ENCODE measurements at regions not wholly inside any gene's neighbourhood (a gene's known extent, or its start where the extent isn't known, plus 50 kb on each side); places are given as distances from the start of the nearest gene placed in this dataset.
"Not testable (repeated sequence)": the region's sequence is repeated elsewhere in the genome, so short reads cannot be mapped to it uniquely, and the experiment has no call there.

DNA sequence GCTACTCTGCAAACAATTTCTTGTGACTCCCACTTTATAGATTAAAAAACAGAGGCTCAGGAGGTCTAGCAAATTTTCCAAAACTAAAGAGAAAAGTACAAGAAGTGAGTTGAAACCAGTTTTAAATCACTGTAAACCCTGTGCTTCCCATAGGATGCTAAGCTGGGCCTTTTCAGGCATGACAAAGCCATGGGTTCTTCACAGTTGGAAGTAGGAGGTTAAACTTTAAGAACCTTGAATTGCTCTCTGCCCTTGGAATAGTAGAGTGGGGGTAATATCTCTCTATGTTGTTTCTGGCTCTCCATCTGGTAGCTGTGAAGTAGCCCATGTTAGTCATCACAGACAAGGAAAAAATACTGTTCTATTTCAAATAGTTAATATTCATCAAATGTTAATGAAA, 193.6 kb upstream of the SATB1 start:
- no peak for DNase-seq (ENCODE audit: low read depth)

DNA sequence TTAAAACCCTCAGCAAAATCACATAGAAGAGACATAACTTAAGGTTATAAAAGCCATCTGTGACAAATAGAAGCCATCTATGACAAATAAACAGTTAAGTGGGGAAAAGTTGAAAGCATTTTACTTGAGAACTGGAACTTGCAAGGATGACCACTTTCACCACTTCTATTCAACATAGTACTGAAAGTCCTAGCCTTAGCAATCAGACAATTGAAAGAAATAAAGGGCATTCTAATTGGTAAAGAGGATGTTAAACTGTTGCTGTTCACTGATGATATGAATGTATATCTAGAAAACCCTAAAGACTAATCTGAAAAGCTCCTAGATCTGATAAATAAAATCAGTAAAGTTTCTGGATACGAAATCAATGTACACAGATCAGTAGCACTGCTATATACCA, 186.9 kb upstream of the SATB1 start:
- DNase-seq (ENCODE audit: low read depth) = no peak

- DNase-seq (ENCODE audit: low read depth) = no peak
Measured at GRCh38 chr3:18609187-18609586, 184.0 kb upstream of the SATB1 start.

DNA sequence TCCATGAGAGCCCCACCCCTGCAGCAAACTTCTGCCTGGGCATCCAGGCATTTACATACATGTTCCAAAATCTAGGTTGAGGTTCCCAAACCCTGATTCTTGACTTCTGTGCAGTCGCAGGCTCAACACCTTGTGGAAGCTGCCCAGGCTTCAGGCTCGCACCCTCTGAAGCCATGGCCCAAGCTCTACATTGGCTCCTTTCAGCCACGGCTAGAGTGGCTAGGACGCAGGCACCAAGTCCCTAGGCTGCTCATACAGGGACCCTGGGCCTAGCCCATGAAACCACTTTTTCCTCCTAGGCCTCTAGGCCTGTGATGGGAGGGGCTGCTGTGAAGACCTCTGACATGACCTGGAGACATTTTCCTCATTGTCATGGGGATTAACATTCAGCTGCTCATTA, 172.8 kb upstream of the SATB1 start:
- DNase-seq (ENCODE audit: low read depth) = no peak

DNA sequence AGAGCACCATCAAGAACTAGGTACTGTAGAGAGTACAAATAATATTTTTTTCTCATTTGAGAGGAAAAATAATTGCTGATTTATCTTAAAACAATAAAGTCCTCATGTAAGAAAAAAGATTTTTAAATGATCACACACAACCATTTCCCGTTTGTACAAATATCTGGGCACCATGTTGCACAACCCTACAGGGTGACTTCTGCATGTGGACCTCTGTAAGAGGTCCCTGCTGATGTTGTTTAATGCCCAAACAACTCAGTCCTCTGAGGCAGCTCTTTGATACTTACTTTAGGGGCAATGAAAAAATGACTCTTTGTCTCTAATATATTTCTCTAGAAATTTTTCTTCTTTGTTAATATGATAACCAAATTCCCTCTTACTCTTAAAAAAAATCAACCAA, 168.1 kb upstream of the SATB1 start:
- DNase-seq (ENCODE audit: low read depth) = no peak

DNA sequence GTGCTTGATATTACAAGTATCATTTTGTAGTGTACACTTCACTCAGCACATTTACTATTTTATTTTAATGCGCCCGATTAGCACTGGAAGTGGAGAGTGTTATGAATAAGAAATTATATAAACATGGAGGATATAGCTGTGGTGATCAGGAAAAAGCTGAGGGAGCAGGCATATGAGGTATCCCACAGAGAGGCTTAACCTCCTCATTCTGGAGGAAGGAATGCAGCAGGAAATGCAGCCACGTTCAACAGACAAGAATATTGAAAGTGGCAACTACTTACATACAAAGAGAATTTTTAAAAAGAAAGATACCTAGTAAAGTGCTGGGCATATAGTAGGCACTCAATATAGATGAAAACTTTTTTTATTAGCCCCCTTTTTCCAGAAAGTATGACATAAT, 166.0 kb upstream of the SATB1 start:
- no peak for DNase-seq (ENCODE audit: low read depth)

DNA sequence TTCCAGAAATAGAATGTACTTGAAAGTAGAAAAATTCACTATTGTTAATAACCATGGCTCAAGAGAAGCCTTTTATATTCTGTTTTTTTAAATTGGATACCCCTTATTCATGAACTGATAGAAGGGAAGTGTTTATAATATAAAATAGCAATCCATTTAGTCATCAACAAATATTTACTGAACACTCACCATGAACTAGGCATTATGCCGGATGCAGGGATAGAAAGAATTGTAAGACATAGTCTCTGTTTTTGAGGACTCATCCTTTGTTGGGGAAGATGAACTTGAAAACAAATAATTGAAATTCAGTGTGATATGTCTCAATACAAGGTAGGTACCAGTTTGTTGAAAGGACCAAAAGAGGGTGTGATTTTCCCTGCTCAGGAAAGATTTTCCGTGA, 160.9 kb upstream of the SATB1 start:
- no peak for DNase-seq (ENCODE audit: low read depth)

DNA sequence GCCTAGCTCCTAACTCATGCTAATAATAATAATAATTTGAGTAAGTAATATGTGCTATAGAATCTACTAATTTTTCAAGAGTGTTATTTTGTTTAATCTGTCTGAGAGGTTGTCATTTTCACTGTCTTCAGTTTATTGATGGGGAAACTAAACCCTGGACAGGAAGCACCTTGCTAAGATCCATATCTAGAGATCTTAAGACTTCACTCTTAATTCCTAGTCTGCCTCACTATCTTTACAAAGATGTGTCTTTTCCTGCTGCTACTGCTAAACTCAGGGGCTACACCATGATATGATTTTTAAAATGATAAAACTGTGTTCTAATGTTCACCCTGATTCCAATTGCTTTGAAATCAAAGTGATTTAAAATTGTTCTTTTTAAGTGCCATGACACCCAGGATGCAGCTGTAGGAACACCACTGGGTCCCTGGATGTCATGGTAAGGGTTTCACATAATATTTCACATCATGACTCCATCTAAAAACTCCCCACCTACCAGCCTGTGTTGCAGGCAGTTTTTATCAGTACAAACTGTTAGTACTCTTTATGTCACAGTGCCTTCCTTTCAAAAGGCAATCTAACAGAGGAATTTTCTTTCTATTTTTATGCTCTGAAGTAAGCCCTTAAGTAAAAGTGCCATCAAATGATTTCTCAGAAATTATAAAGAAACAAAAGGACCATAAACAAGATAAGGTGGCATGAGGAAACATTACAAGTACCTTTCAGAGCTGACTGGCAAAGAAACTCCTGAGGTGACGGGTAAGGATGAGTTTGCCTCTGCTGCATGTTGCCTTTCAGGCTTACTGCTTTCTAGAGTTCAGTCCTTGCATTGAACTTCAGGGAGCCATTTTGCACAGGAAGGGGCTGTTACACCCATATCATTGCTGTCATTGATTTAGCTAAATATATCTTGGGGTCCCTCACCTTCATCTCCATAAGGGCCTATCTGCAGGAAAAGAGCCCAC, 160.1 kb upstream of the SATB1 start:
- no peak for DNase-seq (ENCODE audit: low read depth)

- DNase-seq (ENCODE audit: low read depth) = no peak
Measured at GRCh38 chr3:18580268-18580667, 155.1 kb upstream of the SATB1 start.

GRCh38 chr3:18579661-18580060, 154.5 kb upstream of the SATB1 start:
- DNase-seq (ENCODE audit: low read depth) = no peak

DNA sequence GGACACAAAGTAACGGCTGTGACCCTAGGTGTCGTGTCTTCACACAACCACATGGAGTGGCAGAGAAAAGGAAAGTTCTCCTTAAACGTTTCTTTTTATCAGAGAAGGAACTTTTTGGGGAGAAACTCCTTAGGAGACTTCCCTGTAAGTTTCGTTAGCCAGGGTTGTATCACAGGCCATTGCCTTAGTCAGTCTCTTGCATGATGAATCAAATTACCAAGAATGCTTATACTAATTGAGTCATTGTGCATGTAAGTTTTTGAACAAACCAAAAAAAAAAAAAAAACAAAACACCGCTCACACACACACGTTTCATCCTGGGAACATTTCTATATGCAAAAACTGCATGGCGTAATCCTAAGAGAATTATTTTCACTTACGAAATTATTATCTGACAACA, 150.4 kb upstream of the SATB1 start:
- DNase-seq (ENCODE audit: low read depth) = no peak

GRCh38 chr3:18572809-18573208, 147.7 kb upstream of the SATB1 start:
- DNase-seq (ENCODE audit: low read depth) = no peak

GRCh38 chr3:18567293-18567692, 142.2 kb upstream of the SATB1 start:
- DNase-seq (ENCODE audit: low read depth) = no peak

GRCh38 chr3:18562364-18563154, 137.4 kb upstream of the SATB1 start:
- no peak for DNase-seq (ENCODE audit: low read depth)

DNA sequence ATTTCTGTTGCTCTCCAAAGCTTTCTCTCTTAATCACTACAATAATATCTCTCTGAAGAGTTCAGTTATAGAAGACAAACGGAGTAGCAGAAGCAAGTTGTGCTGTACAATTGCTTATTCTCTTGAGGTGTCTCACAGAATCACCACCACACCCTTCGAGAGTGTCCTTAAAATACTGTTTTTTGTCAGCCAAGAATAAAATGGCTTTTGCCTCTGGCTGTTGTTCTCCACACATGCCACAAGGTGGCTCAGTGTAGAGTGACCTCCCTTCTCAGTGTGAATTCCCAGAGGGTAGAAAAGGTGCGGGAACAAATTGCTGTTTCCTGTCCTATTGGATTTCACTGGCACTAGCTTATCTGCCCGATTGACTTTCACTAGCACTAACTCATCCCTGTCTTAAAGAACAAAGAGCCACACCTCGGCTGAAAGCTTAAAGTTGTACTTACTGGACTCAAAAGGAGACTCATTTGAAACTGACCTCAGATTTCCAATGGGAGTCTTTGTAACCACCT, 134.2 kb upstream of the SATB1 start:
- DNase-seq (ENCODE audit: low read depth) = no peak

- DNase-seq (ENCODE audit: low read depth) = no peak
Measured at GRCh38 chr3:18558507-18558906, 133.4 kb upstream of the SATB1 start.

DNA sequence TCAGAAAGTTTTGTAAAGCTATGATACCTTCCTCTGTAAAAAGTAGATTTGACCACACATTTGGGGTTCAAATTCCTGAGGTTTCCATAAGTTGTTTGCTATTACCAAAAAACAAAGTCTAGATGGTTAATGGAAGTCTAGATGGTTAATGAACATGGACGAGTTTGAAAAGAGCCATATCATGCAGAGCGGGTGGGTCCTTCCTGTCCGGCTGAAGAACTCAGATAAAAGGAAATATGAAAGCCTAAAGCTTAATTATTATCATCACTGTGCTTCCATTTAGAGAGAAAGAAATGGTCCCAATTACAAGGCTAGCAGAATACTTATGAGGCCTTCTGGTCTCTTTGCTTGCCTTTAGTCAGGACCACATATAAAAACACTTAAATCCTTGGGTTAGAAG, 132.1 kb upstream of the SATB1 start:
- no peak for DNase-seq (ENCODE audit: low read depth)

DNA sequence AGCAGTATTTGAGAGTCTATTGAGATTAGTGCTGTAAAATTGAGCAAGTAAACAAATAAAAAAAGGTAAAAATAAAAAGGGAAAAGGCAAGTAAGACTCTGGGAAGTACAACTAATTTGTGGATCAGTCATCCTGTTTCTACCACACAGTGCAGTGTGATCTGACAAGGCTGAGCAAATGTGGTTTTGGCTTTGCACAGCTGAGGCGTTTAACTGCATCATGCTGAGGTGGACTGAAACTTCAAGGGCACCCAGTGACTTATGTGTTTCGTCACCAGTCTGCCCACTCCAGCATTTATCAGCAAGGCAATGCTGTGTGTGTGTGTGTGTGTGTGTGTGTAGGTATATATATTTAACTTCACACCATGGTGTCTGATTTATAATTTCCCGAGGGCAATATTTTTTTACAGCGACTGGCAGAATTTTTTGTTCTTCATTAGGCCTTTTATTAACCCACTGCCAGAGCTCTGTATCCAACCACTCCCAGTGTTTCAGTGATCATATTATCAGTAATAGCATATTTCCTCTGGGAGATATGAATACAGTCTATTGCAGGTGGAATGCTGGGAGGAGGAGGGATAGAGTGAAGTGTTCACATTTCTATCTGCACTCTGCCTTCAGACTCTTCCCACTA, 131.5 kb upstream of the SATB1 start:
- peak; percentile 57 for DNase-seq (ENCODE audit: low read depth)

- DNase-seq (ENCODE audit: low read depth) = peak; percentile 5
Measured at GRCh38 chr3:18556001-18556408, 130.9 kb upstream of the SATB1 start.

DNA sequence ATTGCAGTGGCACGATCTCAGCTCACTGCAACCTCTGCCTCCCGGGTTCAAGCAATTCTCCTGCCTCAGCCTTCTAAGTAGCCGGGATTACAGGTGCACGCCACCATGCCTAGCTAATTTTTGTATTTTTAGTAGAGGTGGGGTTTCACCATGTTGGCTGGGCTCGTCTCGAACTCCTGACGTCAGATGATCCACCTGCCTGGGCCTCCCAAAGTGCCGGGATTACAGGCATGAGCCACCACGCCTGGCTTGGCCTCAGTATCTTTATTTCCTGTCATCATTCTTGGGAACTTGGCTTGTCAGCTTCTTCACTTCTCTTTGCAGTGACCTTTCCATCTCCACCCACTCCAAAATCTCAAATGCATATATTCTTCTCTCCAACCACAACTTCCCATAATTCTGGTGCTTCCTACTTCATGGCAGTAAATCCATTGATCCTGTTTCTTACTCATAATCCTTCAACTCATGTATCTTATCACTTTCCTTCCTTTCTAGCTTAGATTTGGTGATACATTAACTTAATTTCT, 127.5 kb upstream of the SATB1 start:
- not testable (repeated sequence) for DNase-seq (ENCODE audit: low read depth)

DNA sequence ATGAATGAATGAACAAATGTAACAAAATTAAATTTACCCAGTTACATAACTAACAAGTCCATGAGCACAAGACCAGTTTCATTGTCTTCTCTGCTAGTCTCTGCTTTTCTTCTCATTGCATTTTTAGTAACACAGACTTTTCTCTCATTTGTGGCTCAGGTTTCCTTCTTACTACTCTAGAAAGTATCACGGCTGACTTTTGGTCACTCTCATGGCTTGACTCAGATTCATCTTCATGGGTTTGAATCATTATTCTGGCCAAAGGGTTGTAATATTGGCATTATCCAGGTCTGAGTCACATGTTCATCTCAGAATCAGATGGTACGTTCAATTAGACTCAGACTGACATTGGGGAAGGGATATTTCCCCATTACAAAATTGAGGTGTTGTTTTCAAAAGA, 121.5 kb upstream of the SATB1 start:
- DNase-seq (ENCODE audit: low read depth) = no peak

DNA sequence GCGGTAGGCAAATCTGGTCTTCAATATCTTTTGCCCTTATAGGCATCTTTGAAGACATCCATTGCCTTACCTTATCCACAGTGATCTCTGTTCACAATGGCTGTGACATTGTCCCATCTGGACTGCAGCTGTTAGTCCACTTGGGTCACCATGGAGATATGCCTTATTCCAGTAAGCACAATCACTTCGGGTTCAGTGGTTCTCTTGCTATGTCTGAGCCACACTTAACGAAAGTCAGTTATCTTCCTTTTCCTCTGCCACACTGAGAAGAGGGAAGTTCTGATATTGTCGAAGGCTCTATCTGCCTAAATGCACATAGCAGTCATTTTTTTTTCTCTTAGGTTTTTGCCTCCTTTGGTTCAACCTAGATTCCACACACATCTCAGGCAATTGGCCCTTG, 119.0 kb upstream of the SATB1 start:
- DNase-seq (ENCODE audit: low read depth) = no peak
